ENCODE measurements at regions not wholly inside any gene's neighbourhood (a gene's known extent, or its start where the extent isn't known, plus 50 kb on each side); places are given as distances from the start of the nearest gene placed in this dataset.

DNA sequence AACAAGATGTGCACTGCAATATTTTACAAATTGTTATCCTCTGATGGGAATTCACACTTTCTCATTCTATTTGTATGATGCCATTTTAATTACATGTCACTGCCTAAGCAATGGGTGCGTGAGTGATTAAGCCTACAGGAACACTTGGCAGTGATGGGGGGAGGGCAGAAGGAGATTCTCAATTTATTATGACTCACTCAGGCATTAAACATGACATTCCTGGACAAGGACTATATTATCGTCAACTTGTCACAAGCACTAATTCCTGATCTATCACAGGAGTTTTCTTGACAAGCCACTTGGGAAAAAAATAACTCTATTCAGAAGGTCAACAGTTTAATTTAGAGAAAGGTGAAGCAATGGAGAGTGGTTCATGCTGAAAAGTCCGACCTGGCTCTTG lies 556.8 kb downstream of the NSUN3 start:
- TF ChIP-seq, protein P1, sequence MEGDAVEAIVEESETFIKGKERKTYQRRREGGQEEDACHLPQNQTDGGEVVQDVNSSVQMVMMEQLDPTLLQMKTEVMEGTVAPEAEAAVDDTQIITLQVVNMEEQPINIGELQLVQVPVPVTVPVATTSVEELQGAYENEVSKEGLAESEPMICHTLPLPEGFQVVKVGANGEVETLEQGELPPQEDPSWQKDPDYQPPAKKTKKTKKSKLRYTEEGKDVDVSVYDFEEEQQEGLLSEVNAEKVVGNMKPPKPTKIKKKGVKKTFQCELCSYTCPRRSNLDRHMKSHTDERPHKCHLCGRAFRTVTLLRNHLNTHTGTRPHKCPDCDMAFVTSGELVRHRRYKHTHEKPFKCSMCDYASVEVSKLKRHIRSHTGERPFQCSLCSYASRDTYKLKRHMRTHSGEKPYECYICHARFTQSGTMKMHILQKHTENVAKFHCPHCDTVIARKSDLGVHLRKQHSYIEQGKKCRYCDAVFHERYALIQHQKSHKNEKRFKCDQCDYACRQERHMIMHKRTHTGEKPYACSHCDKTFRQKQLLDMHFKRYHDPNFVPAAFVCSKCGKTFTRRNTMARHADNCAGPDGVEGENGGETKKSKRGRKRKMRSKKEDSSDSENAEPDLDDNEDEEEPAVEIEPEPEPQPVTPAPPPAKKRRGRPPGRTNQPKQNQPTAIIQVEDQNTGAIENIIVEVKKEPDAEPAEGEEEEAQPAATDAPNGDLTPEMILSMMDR (IDR thresholded peaks at IDR 0.05; ENCODE audit: low read depth, low read length) = no peak
- no peak for TF ChIP-seq EZH2phosphoT487 (IDR thresholded peaks at IDR 0.05; ENCODE audit: low read depth)
